GM12873 (cell line): ENCODE measurements at regions not wholly inside any gene's neighbourhood (a gene's known extent, or its start where the extent isn't known, plus 50 kb on each side); places are given as distances from the start of the nearest gene placed in this dataset.

ENCODE experiments used
- CTCF ChIP-seq: IDR thresholded peaks from 2 replicates; pipeline ENCODE4 v1.5.1; 2012; ENCODE audit warnings: low read depth, mild to moderate bottlenecking, moderate library complexity, low read length, control low read depth; ENCODE audit not compliant: insufficient read depth; ENCODE audit errors: missing control alignments

- TF ChIP-seq CTCF, result no peak
Observed at GRCh38 chr9:79425840-79426239, 145.9 kb upstream of the TLE4 start.

- no peak for TF ChIP-seq CTCF
Observed at GRCh38 chr9:79428422-79428821, 143.3 kb upstream of the TLE4 start.

DNA sequence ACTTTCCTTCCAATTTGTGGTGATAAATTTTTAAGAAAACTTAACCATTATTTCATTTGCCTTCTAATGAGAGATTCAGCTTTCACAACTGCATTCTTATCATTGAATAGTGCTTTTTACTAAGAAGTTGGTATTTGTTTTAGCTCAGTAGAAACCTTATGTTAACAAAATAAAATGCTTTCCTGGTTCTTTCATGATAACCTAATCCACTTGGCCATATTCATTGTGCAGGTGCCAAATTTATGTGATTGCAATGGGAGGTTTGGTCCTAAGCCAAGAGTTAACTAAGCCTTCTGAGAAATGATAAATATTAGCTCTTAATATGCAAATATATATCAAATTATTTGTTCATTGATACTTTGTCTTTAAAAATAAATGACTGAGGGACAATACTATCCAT, 141.1 kb upstream of the TLE4 start:
- TF ChIP-seq CTCF, result no peak

GRCh38 chr9:79431019-79431679, 140.6 kb upstream of the TLE4 start:
- TF ChIP-seq CTCF, result no peak

GRCh38 chr9:79432485-79432884, 139.3 kb upstream of the TLE4 start:
- TF ChIP-seq CTCF, result no peak

DNA sequence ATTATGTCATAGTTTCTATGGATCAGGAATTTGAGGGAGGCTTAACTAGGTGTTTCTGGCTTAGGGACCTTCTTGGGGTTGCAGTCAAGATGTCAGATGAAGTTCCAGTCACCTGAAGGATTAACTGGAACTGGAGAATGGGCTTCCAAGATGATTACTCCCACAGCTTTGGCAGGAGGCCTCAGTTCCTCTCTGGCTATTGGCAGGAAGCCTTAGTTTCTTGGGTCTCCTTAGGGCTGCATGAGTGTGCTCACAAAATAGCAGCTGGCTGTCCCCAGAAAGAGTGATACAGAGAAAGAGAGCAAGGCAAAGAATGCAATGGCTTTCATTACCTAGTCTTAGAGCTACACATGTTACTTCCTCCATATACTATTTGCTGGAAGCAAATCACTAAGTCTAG, 138.1 kb upstream of the TLE4 start:
- no peak for TF ChIP-seq CTCF

GRCh38 chr9:79446523-79447307, 125.0 kb upstream of the TLE4 start:
- TF ChIP-seq CTCF, result no peak
